GM13976 (cell line): ENCODE measurements at regions not wholly inside any gene's neighbourhood (a gene's known extent, or its start where the extent isn't known, plus 50 kb on each side); places are given as distances from the start of the nearest gene placed in this dataset.

Experiments
- DNase-seq: peaks from one replicate; pipeline ENCODE4 v3.0.0; 2012; ENCODE audit warnings: low spot score
- in situ Hi-C: fragments of 300-500 bp; cut with MboI; formaldehyde crosslinking; loops from one replicate; pipeline ENCODE4 v1.12.0; 2022; ENCODE audit warnings: low sequenced_read_pairs, mixed read lengths, inconsistent platforms; ENCODE audit not compliant: unreplicated experiment
- TF ChIP-seq, protein P1 (sequence below): IDR thresholded peaks from 2 replicates; pipeline ENCODE4 v1.5.1; 2012; ENCODE audit warnings: borderline replicate concordance, mild to moderate bottlenecking; ENCODE audit not compliant: insufficient read depth; ENCODE audit errors: extremely low read depth, missing control alignments, control extremely low read depth

DNA sequence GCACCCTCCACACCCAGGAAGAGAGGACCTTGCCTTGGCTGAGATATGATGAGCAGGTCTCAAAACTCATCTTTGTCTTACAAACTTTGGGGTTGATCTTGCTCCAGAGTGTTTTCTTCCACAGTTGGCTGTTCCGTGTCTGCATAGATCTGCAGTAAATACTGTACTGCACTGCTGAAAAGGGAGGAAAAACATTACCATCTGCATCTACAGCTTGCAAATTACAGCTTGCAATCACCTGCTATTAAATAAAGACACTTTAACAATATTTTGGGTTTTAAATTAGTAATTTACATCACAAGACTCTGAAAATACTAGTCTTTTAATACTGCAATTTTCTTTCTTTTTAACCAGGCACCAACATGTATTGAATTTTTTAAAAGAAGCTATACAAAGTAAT, 499.5 kb downstream of the STIM2 start:
- in situ Hi-C loops: no loop called here
- TF ChIP-seq, protein P1, sequence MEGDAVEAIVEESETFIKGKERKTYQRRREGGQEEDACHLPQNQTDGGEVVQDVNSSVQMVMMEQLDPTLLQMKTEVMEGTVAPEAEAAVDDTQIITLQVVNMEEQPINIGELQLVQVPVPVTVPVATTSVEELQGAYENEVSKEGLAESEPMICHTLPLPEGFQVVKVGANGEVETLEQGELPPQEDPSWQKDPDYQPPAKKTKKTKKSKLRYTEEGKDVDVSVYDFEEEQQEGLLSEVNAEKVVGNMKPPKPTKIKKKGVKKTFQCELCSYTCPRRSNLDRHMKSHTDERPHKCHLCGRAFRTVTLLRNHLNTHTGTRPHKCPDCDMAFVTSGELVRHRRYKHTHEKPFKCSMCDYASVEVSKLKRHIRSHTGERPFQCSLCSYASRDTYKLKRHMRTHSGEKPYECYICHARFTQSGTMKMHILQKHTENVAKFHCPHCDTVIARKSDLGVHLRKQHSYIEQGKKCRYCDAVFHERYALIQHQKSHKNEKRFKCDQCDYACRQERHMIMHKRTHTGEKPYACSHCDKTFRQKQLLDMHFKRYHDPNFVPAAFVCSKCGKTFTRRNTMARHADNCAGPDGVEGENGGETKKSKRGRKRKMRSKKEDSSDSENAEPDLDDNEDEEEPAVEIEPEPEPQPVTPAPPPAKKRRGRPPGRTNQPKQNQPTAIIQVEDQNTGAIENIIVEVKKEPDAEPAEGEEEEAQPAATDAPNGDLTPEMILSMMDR: no peak
- no peak for DNase-seq

DNA sequence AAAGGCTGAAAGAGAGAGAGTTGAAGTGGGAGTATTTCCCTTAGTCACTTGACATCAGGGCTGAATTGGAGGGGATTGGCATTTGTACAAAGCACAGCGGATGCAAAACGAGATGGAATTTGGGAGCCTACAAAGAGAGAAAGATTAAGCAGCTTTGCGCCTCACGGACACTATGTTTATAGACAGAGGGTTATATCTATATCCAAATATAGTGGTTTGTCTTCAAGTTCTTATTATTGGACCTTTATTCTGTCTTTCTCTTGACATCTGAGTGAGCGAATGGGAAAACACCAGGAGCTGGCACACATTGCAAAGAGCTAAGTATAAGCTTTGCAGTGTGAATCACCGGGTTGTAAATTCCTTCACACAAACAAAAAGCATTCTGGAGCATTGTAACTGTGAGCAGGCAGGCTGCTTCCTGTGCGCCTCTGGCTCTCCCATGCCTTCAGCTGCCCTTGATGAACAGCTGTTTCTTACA, 500.2 kb downstream of the STIM2 start:
- no peak for DNase-seq
- TF ChIP-seq, protein P1: no peak
- in situ Hi-C loops: no loop called here

DNA sequence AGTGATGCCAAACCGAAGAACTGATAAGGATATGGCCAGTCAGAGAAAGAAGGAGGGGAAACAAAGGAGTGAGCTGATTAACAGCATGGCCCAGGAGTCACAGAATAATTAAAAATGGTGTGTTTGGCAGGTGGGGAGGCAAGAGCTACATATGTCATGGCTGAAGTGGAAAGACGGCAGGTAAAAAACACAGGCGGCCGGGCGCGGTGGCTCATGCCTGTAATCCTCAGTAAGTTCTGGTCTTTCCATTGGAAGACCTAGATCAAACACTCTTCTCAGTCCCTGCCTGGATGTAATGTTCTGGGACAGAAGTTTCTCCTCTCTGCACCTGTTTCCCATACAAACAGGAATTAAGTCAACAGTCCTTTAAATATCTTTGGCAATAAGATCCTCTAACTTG, 503.9 kb downstream of the STIM2 start:
- DNase-seq: no peak
- TF ChIP-seq, protein P1: no peak
- in situ Hi-C loops: no loop called here

DNA sequence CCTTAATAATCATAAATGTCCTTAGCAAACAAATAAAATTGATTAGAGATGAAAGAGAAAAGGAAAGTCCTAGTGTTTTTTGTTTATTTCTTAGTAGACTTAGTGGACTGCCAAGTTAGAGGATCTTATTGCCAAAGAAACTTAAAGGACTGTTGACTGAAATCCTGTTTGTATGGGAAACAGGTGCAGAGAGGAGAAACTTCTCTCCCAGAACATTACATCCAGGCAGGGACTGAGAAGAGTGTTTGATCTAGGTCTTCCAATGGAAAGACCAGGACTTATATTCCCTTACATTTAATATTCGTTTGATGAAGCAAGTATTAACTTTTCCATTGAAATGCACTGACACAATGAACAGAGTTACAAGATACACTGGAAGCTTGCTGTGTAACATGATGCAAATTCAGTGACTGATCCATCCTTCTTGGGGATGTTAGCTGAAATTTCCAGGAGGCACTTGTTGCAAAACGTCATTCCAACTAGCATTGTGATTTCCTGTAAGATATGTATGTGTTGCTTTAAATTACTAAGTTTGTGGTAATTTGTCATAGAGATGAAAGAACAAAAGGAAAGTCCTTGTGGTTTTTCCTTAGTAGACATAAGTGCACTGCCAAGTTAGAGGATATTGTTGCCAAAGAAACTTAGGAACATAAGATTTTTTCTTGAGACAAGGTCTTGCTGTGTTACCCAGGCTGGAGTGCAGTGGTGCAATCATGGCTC, 505.6 kb downstream of the STIM2 start:
- DNase-seq: no peak
- in situ Hi-C loops: no loop called here
- TF ChIP-seq, protein P1: no peak

DNA sequence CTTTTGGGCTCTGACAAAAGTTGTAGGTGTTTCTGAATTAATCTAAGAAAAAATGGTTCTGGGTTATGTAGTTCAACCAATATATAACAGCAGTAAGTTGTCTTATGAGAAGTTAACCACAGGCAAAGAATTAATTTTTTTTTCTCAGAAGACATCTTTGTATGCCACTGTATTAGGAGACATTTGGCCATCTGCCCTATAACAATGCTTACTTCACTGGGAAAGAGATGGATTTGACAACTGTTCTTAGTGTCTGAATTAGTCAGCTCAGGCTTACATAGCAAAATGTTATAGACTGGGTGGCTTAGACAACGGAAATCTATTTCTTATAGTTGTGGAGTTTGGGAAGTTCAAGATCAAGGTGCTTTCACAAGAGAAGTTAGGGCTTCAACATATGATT, 508.1 kb downstream of the STIM2 start:
- TF ChIP-seq, protein P1: no peak
- no peak for DNase-seq
- in situ Hi-C loops: no loop called here

DNA sequence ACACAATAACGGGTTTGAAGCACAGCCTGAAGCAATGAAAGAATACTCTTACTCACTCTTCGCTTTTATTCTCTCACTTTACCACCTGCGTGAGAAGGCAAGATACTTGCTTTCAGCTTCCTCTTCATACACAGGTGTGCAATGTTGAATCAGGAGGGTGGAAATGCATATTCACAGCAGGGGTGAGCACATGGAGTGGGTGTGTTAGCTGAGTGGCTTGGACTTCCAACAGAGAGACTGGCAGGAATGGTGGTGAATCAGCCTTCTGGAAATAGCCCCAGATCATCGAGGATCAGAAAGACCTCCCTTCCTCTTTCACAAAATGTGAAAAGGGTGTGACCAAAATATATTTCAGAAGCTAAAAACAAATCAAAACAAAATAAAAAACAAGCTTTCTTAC, 521.2 kb downstream of the STIM2 start:
- no peak for DNase-seq
- TF ChIP-seq, protein P1: no peak
- in situ Hi-C loops: no loop called here

DNA sequence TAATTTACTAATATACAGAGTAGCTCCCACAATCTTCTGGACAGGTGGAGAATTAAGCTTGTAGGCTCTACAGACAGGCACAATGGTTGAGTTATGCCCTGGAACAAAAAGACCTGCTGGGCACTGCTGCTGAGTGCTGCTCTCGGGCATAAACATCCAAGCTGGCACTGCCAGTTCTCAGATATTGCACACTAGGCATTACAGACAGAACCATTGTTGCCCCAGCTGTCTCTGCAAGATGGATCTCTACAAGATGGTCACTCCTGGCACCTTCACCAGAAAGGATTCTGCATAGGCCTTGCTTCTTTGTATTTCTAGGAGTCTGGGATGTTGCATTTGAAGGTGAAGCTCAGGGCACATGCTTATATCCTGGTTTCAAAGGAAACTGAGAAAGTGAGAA, 527.1 kb downstream of the STIM2 start:
- in situ Hi-C loops: no loop called here
- TF ChIP-seq, protein P1: no peak
- DNase-seq: no peak
